IMR-90 (cell line): ENCODE measurements at regions not wholly inside any gene's neighbourhood (a gene's known extent, or its start where the extent isn't known, plus 50 kb on each side); places are given as distances from the start of the nearest gene placed in this dataset.

Experiments
- ATAC-seq: fragments of 200-7000 bp; cut with Tn5 transposase; 2 replicates; pipeline ENCODE4 v1.9.1; 2020; ENCODE audit warnings: low read depth, mild to moderate bottlenecking, moderate library complexity
- BruUV-seq: library from RNA; stranded (reverse); fragments of 400-500 nt; replicated peaks from 2 replicates; lab custom pipeline; 2021; lab: Mats Ljungman, UMichigan
- CTCF ChIA-PET: fragments of 300-600 bp; formaldehyde crosslinking; extraction: SDS; loops from one replicate; lab custom pipeline; 2021; ENCODE audit warnings: antibody characterized with exemption; lab: Yijun Ruan, JAX
- POLR2A ChIA-PET: fragments of 300-600 bp; sonication (Branson Sonifier 250); formaldehyde crosslinking; loops from one replicate; lab custom pipeline; 2022; ENCODE audit warnings: antibody characterized with exemption; ENCODE audit not compliant: unreplicated experiment; lab: Charles Lee
- DNase-seq: peaks from one replicate; pipeline ENCODE4 v3.0.0; 2013
- H2AFZ ChIP-seq: replicated peaks from 2 replicates; pipeline ENCODE3; 2013; ENCODE audit warnings: low read length, mild to moderate bottlenecking; ENCODE audit not compliant: poor library complexity
- H2AK5ac ChIP-seq: 2 replicates; pipeline ENCODE4 v1.6.1; 2013; ENCODE audit warnings: low read depth, low read length, inconsistent platforms
- H2AK9ac ChIP-seq: replicated peaks from 2 replicates; pipeline ENCODE3; 2013; ENCODE audit warnings: mild to moderate bottlenecking, low read depth, low read length, moderate library complexity; ENCODE audit not compliant: poor library complexity
- H2BK120ac ChIP-seq: 2 replicates; pipeline ENCODE4 v1.6.1; 2013; ENCODE audit warnings: low read depth, low read length, inconsistent platforms
- H2BK15ac ChIP-seq: 3 replicates; pipeline ENCODE4 v1.6.1; 2013; ENCODE audit warnings: low read depth, low read length, inconsistent platforms
- H2BK20ac ChIP-seq: 2 replicates; pipeline ENCODE4 v1.6.1; 2013; ENCODE audit warnings: low read depth, mild to moderate bottlenecking, inconsistent platforms, low read length, moderate library complexity
- H2BK5ac ChIP-seq: 2 replicates; pipeline ENCODE4 v1.6.1; 2013; ENCODE audit warnings: mild to moderate bottlenecking, low read depth, low read length, inconsistent platforms; ENCODE audit not compliant: poor library complexity, severe bottlenecking
- H3K14ac ChIP-seq: replicated peaks from 2 replicates; pipeline ENCODE4 v1.6.1; 2013; ENCODE audit warnings: low read depth, low read length, inconsistent platforms
- H3K18ac ChIP-seq: 2 replicates; pipeline ENCODE4 v1.6.1; 2013; ENCODE audit warnings: low read depth, low read length, control low read depth
- H3K23ac ChIP-seq: 2 replicates; pipeline ENCODE4 v1.6.1; 2013; ENCODE audit warnings: low read depth, low read length, inconsistent platforms
- H3K27ac ChIP-seq: 2 replicates; pipeline ENCODE4 v1.5.1; 2013; ENCODE audit warnings: mild to moderate bottlenecking, control low read depth, low read length; ENCODE audit not compliant: insufficient read depth
- H3K27me3 ChIP-seq: 2 replicates; pipeline ENCODE4 v1.6.1; 2013; ENCODE audit warnings: low read length; ENCODE audit not compliant: control insufficient read depth, insufficient read depth
- H3K36me3 ChIP-seq: 2 replicates; pipeline ENCODE4 v1.6.1; 2013; ENCODE audit warnings: low read length, mixed read lengths; ENCODE audit not compliant: control insufficient read depth, insufficient read depth
- H3K4ac ChIP-seq: 2 replicates; pipeline ENCODE4 v1.6.1; 2013; ENCODE audit warnings: low read depth, low read length, inconsistent platforms
- H3K4me1 ChIP-seq: 2 replicates; pipeline ENCODE4 v1.6.1; 2013; ENCODE audit warnings: low read length, mixed read lengths; ENCODE audit not compliant: control insufficient read depth, insufficient read depth
- H3K4me2 ChIP-seq: 2 replicates; pipeline ENCODE4 v1.6.1; 2013; ENCODE audit warnings: low read depth, mild to moderate bottlenecking, control low read depth, low read length, moderate library complexity
- H3K4me3 ChIP-seq: 2 replicates; pipeline ENCODE4 v1.5.1; 2013; ENCODE audit warnings: low read depth, mild to moderate bottlenecking, control low read depth, low read length, moderate library complexity; ENCODE audit not compliant: insufficient read depth
- H3K56ac ChIP-seq: 2 replicates; pipeline ENCODE4 v1.6.1; 2013; ENCODE audit warnings: low read length, inconsistent platforms; ENCODE audit not compliant: insufficient read depth; ENCODE audit errors: extremely low read depth
- H3K79me1 ChIP-seq, 2 experiments: 2 replicates each; pipeline ENCODE4 v1.6.1; 2013; ENCODE audit warnings: low read length in 2 of 2, inconsistent platforms in 1 of 2, low read depth in 1 of 2
- H3K9ac ChIP-seq: 2 replicates; pipeline ENCODE4 v1.6.1; 2013; ENCODE audit warnings: low read depth, low read length, control low read depth
- H3K9me1 ChIP-seq: 2 replicates; pipeline ENCODE4 v1.6.1; 2013; ENCODE audit warnings: low read length, inconsistent platforms; ENCODE audit not compliant: insufficient read depth
- H3K9me3 ChIP-seq: 2 replicates; pipeline ENCODE4 v1.6.1; 2013; ENCODE audit warnings: low read length; ENCODE audit not compliant: control insufficient read depth, insufficient read depth
- H4K20me1 ChIP-seq: 2 replicates; pipeline ENCODE4 v1.6.1; 2013; ENCODE audit warnings: low read length, inconsistent platforms; ENCODE audit not compliant: insufficient read depth
- H4K5ac ChIP-seq: 2 replicates; pipeline ENCODE4 v1.6.1; 2013; ENCODE audit warnings: mild to moderate bottlenecking, low read depth, low read length, control low read depth
- H4K8ac ChIP-seq, 2 experiments: 2 replicates each; pipeline ENCODE4 v1.6.1; 2013; ENCODE audit warnings: low read depth in 2 of 2, low read length in 2 of 2, control low read depth in 1 of 2, inconsistent platforms in 1 of 2
- H4K91ac ChIP-seq: 2 replicates; pipeline ENCODE4 v1.6.1; 2013; ENCODE audit warnings: low read depth, low read length, inconsistent platforms; ENCODE audit not compliant: insufficient read depth
- CEBPB ChIP-seq: IDR thresholded peaks from 2 replicates; pipeline ENCODE4 v1.6.1; 2012; ENCODE audit warnings: low read depth, low read length, improper control_type of control experiment
- MAZ ChIP-seq: IDR thresholded peaks from 2 replicates; pipeline ENCODE4 v1.6.1; 2012; ENCODE audit warnings: low read depth, mild to moderate bottlenecking, low read length, improper control_type of control experiment, moderate library complexity, borderline replicate concordance
- POLR2A ChIP-seq: IDR thresholded peaks from 2 replicates; pipeline ENCODE4 v1.6.1; 2012; ENCODE audit warnings: mild to moderate bottlenecking, low read depth, low read length
- RAD21 ChIP-seq: IDR thresholded peaks from 2 replicates; pipeline ENCODE4 v1.6.1; 2012; ENCODE audit warnings: low read length, improper control_type of control experiment
- RCOR1 ChIP-seq: IDR thresholded peaks from 2 replicates; pipeline ENCODE4 v1.6.1; 2012; ENCODE audit warnings: mild to moderate bottlenecking, low read length, improper control_type of control experiment; ENCODE audit not compliant: insufficient replicate concordance
- RFX5 ChIP-seq: IDR thresholded peaks from 2 replicates; pipeline ENCODE4 v1.8.0; 2012; ENCODE audit warnings: low read depth, mild to moderate bottlenecking, low read length, moderate library complexity
- SMC3 ChIP-seq: fragments of 150-350 bp; IDR thresholded peaks from 2 replicates; pipeline ENCODE4 v1.6.1; 2016; ENCODE audit warnings: low read depth, mild to moderate bottlenecking, antibody characterized with exemption, low read length, moderate library complexity
- dilution Hi-C: fragments of 300-500 bp; cut with HindIII; formaldehyde crosslinking; loops from one replicate; pipeline ENCODE4 v1.14.3; 2018; ENCODE audit warnings: low sequenced_read_pairs; ENCODE audit not compliant: unreplicated experiment
- in situ Hi-C: fragments of 300-500 bp; cut with MboI; formaldehyde crosslinking; loops from 3 replicates; pipeline ENCODE4 v1.14.3; 2019; ENCODE audit warnings: low sequenced_read_pairs, inconsistent platforms, mixed read lengths
- intact Hi-C: fragments of 100-400 bp; cut with micrococcal nuclease; formaldehyde crosslinking; loops from 2 replicates; pipeline ENCODE4 v1.10.0; 2022
- TF ChIP-seq, protein P1 (sequence below): conservative IDR thresholded peaks from 2 replicates; pipeline ENCODE4 v1.5.1; 2012; ENCODE audit warnings: mild to moderate bottlenecking, low read depth, low read length, improper control_type of control experiment
- TF ChIP-seq, protein P2 (sequence below): fragments of 150-350 bp; IDR thresholded peaks from 2 replicates; pipeline ENCODE4 v1.6.1; 2016; ENCODE audit warnings: low read depth, mild to moderate bottlenecking, low read length, moderate library complexity, borderline replicate concordance

DNA sequence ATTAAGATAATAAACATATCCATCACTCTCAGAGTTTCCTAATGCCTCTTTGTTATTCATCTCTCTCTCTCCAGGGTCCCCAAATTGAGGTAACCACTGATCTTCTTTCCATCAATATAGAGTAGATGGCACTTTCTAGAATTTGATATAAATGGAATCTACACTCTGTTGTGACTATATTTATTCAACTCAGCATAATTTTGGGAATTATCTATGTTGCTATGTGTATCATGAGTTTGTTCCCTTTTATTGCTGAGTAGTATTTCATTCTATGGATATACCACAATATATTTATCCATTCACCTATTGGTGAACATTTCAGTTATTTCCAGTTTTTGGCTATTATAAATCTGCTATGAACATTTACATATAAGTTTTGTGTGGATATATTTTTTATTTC lies 230.7 kb downstream of the HLX start:
- Histone ChIP-seq H3K18ac (no peak overlapping the region), H3K23ac (no peak overlapping the region), H2AK5ac (no peak overlapping the region), H3K14ac (no peak overlapping the region), H3K9me3 (no peaks in the 10 kb centered on the region; the same call in 1 of the 2 replicates), H2AFZ (no peak overlapping the region), H2BK120ac (no peak overlapping the region), H4K20me1 (no peaks in the 10 kb centered on the region), H3K4me3 (no peak overlapping the region), H3K4me2 (no peak overlapping the region), H4K8ac (no peak overlapping the region), H2BK20ac (no peak overlapping the region), H3K56ac (no peak overlapping the region), H4K91ac (no peak overlapping the region), H3K79me1 (no peaks in the 10 kb centered on the region), H3K9ac (no peak overlapping the region), H3K27me3 (no peaks in the 10 kb centered on the region), H3K9me1 (no peaks in the 10 kb centered on the region), H2BK5ac (no peak overlapping the region), H2AK9ac (no peak overlapping the region), H3K36me3 (no peaks in the 10 kb centered on the region), H2BK15ac (no peak overlapping the region), H4K5ac (no peak overlapping the region), H3K4ac (no peak overlapping the region), H3K27ac (no peak overlapping the region), H3K4me1 (no peaks in the 10 kb centered on the region)
- BruUV-seq, result no TSS peak
- ChIA-PET CTCF (no interaction called here), POLR2A (no interaction called here)
- intact Hi-C loops, result no loop called here
- DNase-seq (no peak), ATAC-seq (no peak)
- dilution Hi-C loops, result no loop called here
- TF ChIP-seq RCOR1 (no peak), CEBPB (no peak), RAD21 (no peak), POLR2A (no peak), SMC3 (no peak), RFX5 (no peak), MAZ (no peak)
- TF ChIP-seq, protein P1, sequence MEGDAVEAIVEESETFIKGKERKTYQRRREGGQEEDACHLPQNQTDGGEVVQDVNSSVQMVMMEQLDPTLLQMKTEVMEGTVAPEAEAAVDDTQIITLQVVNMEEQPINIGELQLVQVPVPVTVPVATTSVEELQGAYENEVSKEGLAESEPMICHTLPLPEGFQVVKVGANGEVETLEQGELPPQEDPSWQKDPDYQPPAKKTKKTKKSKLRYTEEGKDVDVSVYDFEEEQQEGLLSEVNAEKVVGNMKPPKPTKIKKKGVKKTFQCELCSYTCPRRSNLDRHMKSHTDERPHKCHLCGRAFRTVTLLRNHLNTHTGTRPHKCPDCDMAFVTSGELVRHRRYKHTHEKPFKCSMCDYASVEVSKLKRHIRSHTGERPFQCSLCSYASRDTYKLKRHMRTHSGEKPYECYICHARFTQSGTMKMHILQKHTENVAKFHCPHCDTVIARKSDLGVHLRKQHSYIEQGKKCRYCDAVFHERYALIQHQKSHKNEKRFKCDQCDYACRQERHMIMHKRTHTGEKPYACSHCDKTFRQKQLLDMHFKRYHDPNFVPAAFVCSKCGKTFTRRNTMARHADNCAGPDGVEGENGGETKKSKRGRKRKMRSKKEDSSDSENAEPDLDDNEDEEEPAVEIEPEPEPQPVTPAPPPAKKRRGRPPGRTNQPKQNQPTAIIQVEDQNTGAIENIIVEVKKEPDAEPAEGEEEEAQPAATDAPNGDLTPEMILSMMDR, result no peak
- TF ChIP-seq, protein P2, sequence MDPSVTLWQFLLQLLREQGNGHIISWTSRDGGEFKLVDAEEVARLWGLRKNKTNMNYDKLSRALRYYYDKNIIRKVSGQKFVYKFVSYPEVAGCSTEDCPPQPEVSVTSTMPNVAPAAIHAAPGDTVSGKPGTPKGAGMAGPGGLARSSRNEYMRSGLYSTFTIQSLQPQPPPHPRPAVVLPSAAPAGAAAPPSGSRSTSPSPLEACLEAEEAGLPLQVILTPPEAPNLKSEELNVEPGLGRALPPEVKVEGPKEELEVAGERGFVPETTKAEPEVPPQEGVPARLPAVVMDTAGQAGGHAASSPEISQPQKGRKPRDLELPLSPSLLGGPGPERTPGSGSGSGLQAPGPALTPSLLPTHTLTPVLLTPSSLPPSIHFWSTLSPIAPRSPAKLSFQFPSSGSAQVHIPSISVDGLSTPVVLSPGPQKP, result no peak
- in situ Hi-C loops, result no loop called here
